ENCODE measurements at regions not wholly inside any gene's neighbourhood (a gene's known extent, or its start where the extent isn't known, plus 50 kb on each side); places are given as distances from the start of the nearest gene placed in this dataset.
"Not testable (repeated sequence)": the region's sequence is repeated elsewhere in the genome, so short reads cannot be mapped to it uniquely, and the experiment has no call there.

- no peak for DNase-seq (ENCODE audit: low spot score)
Measured at GRCh38 chr7:155945670-155946325, 133.5 kb upstream of the SHH start.

GRCh38 chr7:155944901-155945300 is 132.6 kb upstream of the SHH start:
- DNase-seq (ENCODE audit: low spot score), result no peak

GRCh38 chr7:155943251-155943899 is 131.1 kb upstream of the SHH start:
- DNase-seq (ENCODE audit: low spot score), result no peak

- DNase-seq (ENCODE audit: low spot score), result no peak
Measured at GRCh38 chr7:155942226-155942950, 130.1 kb upstream of the SHH start.

GRCh38 chr7:155941688-155942087 is 129.4 kb upstream of the SHH start:
- no peak for DNase-seq (ENCODE audit: low spot score)

- DNase-seq (ENCODE audit: low spot score), result no peak
Measured at GRCh38 chr7:155939350-155939749, 127.1 kb upstream of the SHH start.

GRCh38 chr7:155938129-155938528 is 125.9 kb upstream of the SHH start:
- DNase-seq (ENCODE audit: low spot score), result no peak

- DNase-seq (ENCODE audit: low spot score), result no peak
Measured at GRCh38 chr7:155935726-155936125, 123.5 kb upstream of the SHH start.

GRCh38 chr7:155935005-155935557 is 122.8 kb upstream of the SHH start:
- DNase-seq (ENCODE audit: low spot score), result no peak

- not testable (repeated sequence) for DNase-seq (ENCODE audit: low spot score)
Measured at GRCh38 chr7:155932324-155932723, 120.1 kb upstream of the SHH start.

GRCh38 chr7:155931396-155932085 is 119.3 kb upstream of the SHH start:
- no peak for DNase-seq (ENCODE audit: low spot score)

- DNase-seq (ENCODE audit: low spot score), result no peak
Measured at GRCh38 chr7:155930527-155930926, 118.3 kb upstream of the SHH start.

- DNase-seq (ENCODE audit: low spot score), result no peak
Measured at GRCh38 chr7:155930061-155930460, 117.8 kb upstream of the SHH start.

GRCh38 chr7:155928583-155928982 is 116.3 kb upstream of the SHH start:
- no peak for DNase-seq (ENCODE audit: low spot score)

GRCh38 chr7:155927905-155928304 is 115.6 kb upstream of the SHH start:
- no peak for DNase-seq (ENCODE audit: low spot score)

- no peak for DNase-seq (ENCODE audit: low spot score)
Measured at GRCh38 chr7:155925682-155926081, 113.4 kb upstream of the SHH start.

- peak; percentile 60 for DNase-seq (ENCODE audit: low spot score)
Measured at GRCh38 chr7:155922067-155922816, 110.0 kb upstream of the SHH start.

- DNase-seq (ENCODE audit: low spot score), result no peak
Measured at GRCh38 chr7:155921804-155922066, 109.5 kb upstream of the SHH start.

- DNase-seq (ENCODE audit: low spot score), result no peak
Measured at GRCh38 chr7:155921086-155921803, 109.0 kb upstream of the SHH start.

GRCh38 chr7:155920068-155920461 is 107.8 kb upstream of the SHH start:
- DNase-seq (ENCODE audit: low spot score), result no peak

- DNase-seq (ENCODE audit: low spot score), result no peak
Measured at GRCh38 chr7:155919391-155920067, 107.3 kb upstream of the SHH start.

All from iPS-NIHi11 (cell line).